Smooth muscle cell of the brain vasculature (primary cell): ENCODE measurements at regions not wholly inside any gene's neighbourhood (a gene's known extent, or its start where the extent isn't known, plus 50 kb on each side); places are given as distances from the start of the nearest gene placed in this dataset.

Source experiments
- DNase-seq: peaks from one replicate; pipeline ENCODE4 v3.0.0-alpha.2; 2012; ENCODE audit warnings: low read depth, low spot score

GRCh38 chr7:124514471-124514870 lies 251.1 kb downstream of the GPR37 start:
- no peak for DNase-seq

- DNase-seq: no peak
These were observed 268.4 kb downstream of the GPR37 start for GRCh38 chr7:124497176-124497575.

GRCh38 chr7:124489925-124490324 lies 275.7 kb downstream of the GPR37 start:
- DNase-seq: no peak

- no peak for DNase-seq
These were observed 276.3 kb downstream of the GPR37 start for GRCh38 chr7:124489082-124489819.

DNA sequence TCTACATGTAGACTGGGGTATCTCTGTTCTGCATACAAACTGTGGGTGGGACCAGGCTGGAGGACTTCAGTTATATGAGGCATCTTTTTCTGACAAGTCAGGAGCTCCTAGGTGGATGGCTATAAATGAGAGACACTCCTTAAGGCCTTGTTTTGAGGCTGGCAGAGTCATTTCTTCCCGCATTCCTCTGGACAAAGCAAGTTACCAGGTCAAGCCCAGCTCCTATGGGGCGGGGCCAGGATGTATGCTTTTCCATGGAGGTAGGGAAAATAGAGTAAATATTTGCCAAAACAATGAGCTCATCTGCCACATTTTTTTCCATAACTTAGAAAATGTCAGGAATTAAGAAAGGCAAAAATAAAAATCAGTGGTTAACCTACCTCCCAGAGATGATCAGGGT lies 283.4 kb downstream of the GPR37 start:
- DNase-seq: no peak

DNA sequence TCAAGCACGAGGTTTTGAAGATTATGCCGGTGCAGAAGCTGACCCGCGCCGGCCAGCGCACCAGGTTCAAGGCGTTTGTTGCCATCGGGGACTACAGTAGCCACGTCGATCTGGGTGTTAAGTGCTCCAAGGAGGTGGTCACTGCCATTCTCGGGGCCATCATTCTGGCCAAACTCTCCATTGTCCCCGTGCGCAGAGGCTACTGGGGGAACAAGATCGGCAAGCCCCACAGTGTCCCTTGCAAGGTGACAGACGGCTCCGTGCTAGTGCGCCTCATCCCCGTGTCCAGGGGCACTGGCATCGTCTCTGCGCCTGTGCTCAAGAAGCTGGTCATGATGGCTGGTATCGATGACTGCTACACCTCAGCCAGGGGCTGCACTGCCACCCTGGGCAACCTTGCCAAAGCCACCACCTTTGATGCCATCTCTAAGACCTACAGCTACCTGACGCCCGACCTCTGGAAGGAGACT lies 284.7 kb downstream of the GPR37 start:
- no peak for DNase-seq

DNA sequence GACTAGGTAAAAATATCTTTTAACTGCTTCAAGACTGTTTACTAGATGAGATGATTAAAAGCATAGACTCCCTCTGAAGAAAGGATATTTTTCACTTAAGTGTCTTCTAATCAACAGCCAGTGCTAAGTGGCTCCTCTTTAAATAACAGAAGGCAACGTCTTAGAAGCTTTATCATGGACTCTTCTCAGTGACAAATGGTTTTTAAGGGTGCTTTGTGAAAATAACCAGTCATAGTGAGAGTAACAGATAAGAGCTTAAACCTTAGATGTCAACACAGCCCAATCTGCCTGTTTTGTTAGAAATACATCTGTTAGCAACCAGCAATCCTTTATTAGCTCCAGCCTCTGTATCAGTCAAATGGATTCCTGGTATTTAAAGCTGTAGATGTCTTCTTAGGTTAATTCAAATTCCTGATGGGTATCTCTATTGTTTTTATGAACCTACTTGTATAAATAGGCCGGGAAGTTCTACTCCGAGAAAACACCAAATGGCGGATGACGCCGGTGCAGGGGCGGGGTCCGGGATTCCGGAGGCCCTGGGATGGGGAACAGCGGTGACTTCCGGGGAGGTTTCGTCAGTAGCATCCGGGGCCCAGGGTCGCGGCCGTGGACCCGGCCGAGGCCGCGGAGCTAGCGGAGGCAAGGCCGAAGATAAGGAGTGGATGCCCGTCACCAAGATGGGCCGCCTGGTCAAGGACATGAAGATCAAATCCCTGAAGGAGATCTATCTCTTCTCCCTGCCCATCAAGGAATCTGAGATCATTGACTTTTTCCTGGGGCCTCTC lies 285.4 kb downstream of the GPR37 start:
- DNase-seq: no peak

DNA sequence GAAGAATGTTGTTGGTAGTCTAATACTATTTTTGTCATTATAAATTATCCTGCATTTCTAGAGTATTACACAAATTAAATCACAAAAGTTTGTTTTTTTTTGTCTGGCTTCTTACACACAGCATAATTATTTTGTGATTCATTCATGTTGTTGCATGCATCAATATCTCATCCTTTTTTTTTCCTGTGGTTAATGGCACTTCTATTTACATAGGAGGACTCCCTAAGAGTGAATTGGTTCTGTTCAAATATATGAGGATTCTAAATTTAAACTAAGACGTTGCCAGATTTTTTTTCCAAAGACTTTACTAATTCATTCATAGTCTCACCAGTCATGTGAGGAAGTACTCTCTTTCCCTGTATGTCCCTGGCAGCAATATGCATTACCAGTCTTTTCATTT lies 303.3 kb downstream of the GPR37 start:
- DNase-seq: no peak

- no peak for DNase-seq
These were observed 305.0 kb downstream of the GPR37 start for GRCh38 chr7:124460555-124460954.

- DNase-seq: no peak
These were observed 305.5 kb downstream of the GPR37 start for GRCh38 chr7:124460056-124460450.

GRCh38 chr7:124459101-124460055 lies 306.2 kb downstream of the GPR37 start:
- DNase-seq: no peak

DNA sequence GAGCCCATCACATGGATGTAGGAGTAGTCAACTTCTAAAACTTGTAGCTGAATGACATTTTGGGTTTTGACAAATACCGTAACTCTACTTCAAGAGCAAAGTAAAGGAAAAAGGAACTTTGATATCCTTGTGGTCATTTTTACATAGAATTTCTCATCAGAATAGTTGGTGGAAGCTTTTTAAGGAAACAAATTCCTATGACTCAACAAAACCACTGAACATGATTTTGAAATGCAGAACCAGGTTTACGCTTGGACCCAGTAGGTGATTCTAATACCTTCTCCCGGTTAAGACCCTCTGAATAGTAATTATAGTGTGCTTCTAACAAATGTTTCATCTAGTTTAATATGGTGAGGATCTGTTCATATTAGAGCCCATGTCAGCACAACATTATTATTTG lies 307.8 kb downstream of the GPR37 start:
- DNase-seq: no peak

DNA sequence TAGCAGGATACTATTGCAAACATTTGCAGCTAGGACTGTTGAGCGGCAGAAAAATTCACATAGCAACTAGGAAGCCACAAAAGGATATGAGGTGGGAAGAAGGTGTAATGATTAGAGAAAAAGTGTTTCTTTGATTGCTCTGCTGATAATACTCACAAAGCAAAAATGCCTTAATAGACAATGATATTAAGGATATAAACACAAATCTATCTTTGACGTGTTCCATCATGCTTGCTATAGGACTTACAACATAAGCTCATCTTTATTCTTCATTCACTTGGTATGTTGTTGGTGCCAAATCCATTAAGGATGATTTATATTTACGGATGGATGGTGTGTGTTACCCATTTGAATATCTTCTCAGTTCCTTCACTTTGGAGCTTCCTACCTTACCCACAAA lies 309.3 kb downstream of the GPR37 start:
- no peak for DNase-seq

DNA sequence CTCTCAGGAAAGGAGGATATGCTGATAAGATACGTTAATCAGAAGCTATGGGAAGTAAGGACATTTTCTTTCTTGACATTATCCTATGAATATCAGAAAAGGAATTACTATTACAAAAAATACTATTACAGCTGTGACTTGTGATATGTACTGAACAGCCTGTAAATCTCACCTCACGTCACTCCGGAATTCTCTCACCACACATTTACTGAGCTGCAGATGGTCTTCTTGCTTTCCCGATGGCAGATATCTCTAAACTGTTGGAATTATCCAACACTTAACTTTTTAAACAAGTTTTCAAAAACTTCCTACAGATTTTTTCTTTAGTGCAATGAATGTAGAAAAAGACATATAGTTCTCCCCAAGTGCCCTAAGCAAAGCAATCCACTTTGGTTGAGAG lies 313.4 kb downstream of the GPR37 start:
- no peak for DNase-seq

DNA sequence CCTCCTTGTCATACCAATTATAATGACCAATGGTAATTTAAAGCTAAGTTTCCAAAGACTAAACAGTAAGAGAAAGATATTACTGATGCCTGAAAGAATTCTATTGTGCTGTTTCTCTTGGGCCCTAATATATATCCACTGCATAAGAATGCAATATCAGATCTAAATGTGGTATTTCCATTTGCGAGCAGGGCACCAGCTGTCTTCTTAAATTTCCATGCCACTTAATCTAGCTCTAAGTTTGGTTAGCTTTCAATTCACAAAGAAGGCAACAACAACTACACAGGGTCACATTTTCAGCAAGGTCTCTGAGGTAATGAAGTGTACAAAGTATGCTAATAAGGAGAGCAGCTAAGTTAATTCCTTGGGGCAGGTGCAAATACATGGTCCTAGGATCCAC lies 315.7 kb downstream of the GPR37 start:
- no peak for DNase-seq

GRCh38 chr7:124444696-124445480 lies 320.7 kb downstream of the GPR37 start:
- no peak for DNase-seq

GRCh38 chr7:124443762-124444161 lies 321.8 kb downstream of the GPR37 start:
- no peak for DNase-seq

- DNase-seq: no peak
These were observed 325.5 kb downstream of the GPR37 start for GRCh38 chr7:124440081-124440480.

GRCh38 chr7:124432009-124432578 lies 333.5 kb downstream of the GPR37 start:
- no peak for DNase-seq

DNA sequence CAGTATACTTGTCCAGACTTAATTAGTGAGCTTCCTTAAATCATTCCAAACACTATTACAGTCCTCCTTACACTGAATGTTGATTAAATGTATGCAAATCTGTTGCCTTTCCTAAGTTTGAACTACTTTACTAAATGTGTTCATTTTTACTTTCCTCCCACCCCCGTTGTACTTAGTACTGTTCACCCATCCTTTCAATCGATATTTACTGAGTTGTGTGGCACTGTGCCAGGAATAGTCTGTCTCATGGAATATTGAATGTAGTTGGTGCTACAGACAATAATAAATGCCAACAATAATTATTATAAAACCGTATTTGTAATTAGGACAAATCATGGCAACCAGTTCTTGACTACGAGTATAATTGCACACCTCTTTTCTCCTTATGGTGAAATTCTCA lies 335.7 kb downstream of the GPR37 start:
- DNase-seq: no peak

DNA sequence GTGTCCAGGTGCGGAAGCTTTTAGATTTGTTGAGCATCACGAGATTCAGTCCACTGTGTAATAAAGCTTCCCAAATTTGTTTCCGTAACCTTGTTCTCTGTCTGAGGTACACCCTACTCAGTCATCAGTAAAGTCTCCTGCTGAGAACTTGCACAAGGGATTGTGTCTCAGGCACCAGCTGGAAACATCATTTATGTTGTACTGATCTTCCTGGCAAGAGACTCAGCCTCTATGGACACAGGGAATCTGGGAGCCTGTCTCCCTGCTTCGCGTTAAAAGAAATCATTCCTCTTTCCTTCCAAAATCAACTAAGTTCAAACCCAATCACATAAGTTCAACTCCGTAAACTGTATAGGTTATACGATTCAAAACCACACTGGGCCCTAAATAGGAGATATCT lies 336.8 kb downstream of the GPR37 start:
- no peak for DNase-seq
